ENCODE measurements at regions not wholly inside any gene's neighbourhood (a gene's known extent, or its start where the extent isn't known, plus 50 kb on each side); places are given as distances from the start of the nearest gene placed in this dataset.

- no peak for TF ChIP-seq CTCF (IDR thresholded peaks at IDR 0.05)
- no peak for TF ChIP-seq EP300 (IDR thresholded peaks at IDR 0.05)
- TF ChIP-seq POLR2A (IDR thresholded peaks at IDR 0.05), result no peak
These were observed 113.0 kb downstream of the TEX26 start for GRCh38 chr13:31045286-31046081.
